PC-3 (cell line): ENCODE measurements at regions not wholly inside any gene's neighbourhood (a gene's known extent, or its start where the extent isn't known, plus 50 kb on each side); places are given as distances from the start of the nearest gene placed in this dataset.

Experiments
- CTCF ChIP-seq: fragments of 300-600 bp; sonication (generic); conservative IDR thresholded peaks from 2 replicates; pipeline ENCODE4 v1.5.1; 2017; ENCODE audit warnings: antibody characterized with exemption, low read depth, mild to moderate bottlenecking, low read length
- EZH2phosphoT487 ChIP-seq: fragments of 300-600 bp; sonication (generic); IDR thresholded peaks from 2 replicates; pipeline ENCODE4 v1.6.1; 2018; ENCODE audit warnings: mild to moderate bottlenecking, antibody characterized with exemption, low read length, borderline replicate concordance

GRCh38 chr13:39815345-39816111 lies 160.1 kb downstream of the COG6 start:
- TF ChIP-seq EZH2phosphoT487 (no peak), CTCF (no peak)
